ENCODE measurements at regions not wholly inside any gene's neighbourhood (a gene's known extent, or its start where the extent isn't known, plus 50 kb on each side); places are given as distances from the start of the nearest gene placed in this dataset.

DNA sequence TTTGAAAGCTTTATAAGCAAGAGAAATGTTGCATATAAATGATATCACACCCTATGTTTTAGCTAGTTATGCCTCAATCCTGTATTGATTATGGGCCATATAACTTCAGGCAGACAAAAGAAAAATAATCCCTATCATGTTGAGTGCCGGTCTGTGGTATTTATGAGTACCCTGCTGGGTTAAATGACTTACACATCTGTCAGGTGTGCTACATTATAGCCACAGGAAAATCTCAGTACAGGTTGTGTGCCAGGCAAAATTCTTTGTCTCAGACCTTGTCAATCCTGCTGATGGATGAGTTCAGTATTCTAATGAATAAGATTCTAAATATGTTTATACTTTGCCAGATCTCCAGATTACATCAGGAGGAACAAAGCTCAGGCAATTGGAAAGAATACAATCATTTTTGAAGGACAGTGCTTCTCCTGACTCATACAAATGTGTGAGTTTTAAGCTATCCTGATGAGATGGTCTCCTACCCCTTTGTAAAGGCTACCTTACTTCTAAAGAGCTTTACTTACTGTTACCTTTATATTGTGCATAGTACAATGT, 109.8 kb upstream of the FOXG1 start:
- dilution Hi-C loops (cut with HindIII; ENCODE audit: low sequenced_read_pairs, unreplicated experiment) (no loop called here), in situ Hi-C loops (cut with MboI; ENCODE audit: low sequenced_read_pairs) (no loop called here), intact Hi-C loops (cut with micrococcal nuclease) (no loop called here)
- H4K8ac ChIP-seq (ENCODE audit: low read depth in 2 of 2, low read length in 2 of 2) = no peak overlapping the region
- H3K14ac ChIP-seq (replicated peaks; ENCODE audit: low read depth, low read length) = no peak overlapping the region
- H3K27ac ChIP-seq (ENCODE audit: insufficient read depth, low read length) = no peak overlapping the region
- no peak overlapping the region for H2BK120ac ChIP-seq (ENCODE audit: low read depth, low read length)
- no peak overlapping the region for H2AFZ ChIP-seq (replicated peaks; ENCODE audit: low read length, poor library complexity)
- H2BK20ac ChIP-seq (ENCODE audit: low read depth, low read length) = no peak overlapping the region
- H3K27me3 ChIP-seq (ENCODE audit: control insufficient read depth, insufficient read depth, low read length) = no peaks in the 10 kb centered on the region
- H3K4me2 ChIP-seq (ENCODE audit: low read depth, low read length) = no peak overlapping the region
- no peak overlapping the region for H4K91ac ChIP-seq (ENCODE audit: insufficient read depth, low read depth, low read length)
- no peaks in the 10 kb centered on the region for H3K9me1 ChIP-seq (ENCODE audit: insufficient read depth, low read length)
- no peaks in the 10 kb centered on the region for H3K36me3 ChIP-seq (ENCODE audit: control insufficient read depth, insufficient read depth, low read length)
- H3K18ac ChIP-seq (ENCODE audit: low read depth, low read length) = no peak overlapping the region
- peaks cover 3% of the 10 kb centered on the region for H3K9me3 ChIP-seq (ENCODE audit: control insufficient read depth, insufficient read depth, low read length)
- ChIA-PET POLR2A (ENCODE audit: unreplicated experiment) (no interaction called here), CTCF (interaction anchor here (0.5 to 0.7 kb wide), 2 partner anchors 21 to 842 kb away, joined by 3 read pairs; no protein-coding TSS in a partner anchor)
- H4K5ac ChIP-seq (ENCODE audit: low read depth, low read length) = no peak overlapping the region
- no peak overlapping the region for H2AK9ac ChIP-seq (replicated peaks; ENCODE audit: low read depth, low read length, poor library complexity)
- TF ChIP-seq MAFK (IDR thresholded peaks at IDR 0.05; ENCODE audit: low read depth, low read length) (no peak), RFX5 (IDR thresholded peaks at IDR 0.05; ENCODE audit: low read depth, low read length) (no peak), USF2 (IDR thresholded peaks at IDR 0.05; ENCODE audit: low read depth, low read length) (no peak), POLR2A (IDR thresholded peaks at IDR 0.05; ENCODE audit: low read depth, low read length) (no peak), CTCF (conservative IDR thresholded peaks at IDR 0.05; ENCODE audit: low read depth, low read length) (no peak), FOS (IDR thresholded peaks at IDR 0.05; ENCODE audit: low read depth, low read length) (no peak), CHD1 (IDR thresholded peaks at IDR 0.05; ENCODE audit: low read depth, low read length) (no peak), MXI1 (IDR thresholded peaks at IDR 0.05; ENCODE audit: borderline replicate concordance, low read depth, low read length) (no peak), RCOR1 (IDR thresholded peaks at IDR 0.05; ENCODE audit: insufficient replicate concordance, low read length) (no peak), NFE2L2 (IDR thresholded peaks at IDR 0.05; ENCODE audit: low read depth, low read length) (no peak), MAZ (IDR thresholded peaks at IDR 0.05; ENCODE audit: borderline replicate concordance, low read depth, low read length) (no peak), BHLHE40 (IDR thresholded peaks at IDR 0.05; ENCODE audit: low read depth, low read length) (no peak), CEBPB (IDR thresholded peaks at IDR 0.05; ENCODE audit: low read depth, low read length) (no peak)
- TF ChIP-seq, protein P1, sequence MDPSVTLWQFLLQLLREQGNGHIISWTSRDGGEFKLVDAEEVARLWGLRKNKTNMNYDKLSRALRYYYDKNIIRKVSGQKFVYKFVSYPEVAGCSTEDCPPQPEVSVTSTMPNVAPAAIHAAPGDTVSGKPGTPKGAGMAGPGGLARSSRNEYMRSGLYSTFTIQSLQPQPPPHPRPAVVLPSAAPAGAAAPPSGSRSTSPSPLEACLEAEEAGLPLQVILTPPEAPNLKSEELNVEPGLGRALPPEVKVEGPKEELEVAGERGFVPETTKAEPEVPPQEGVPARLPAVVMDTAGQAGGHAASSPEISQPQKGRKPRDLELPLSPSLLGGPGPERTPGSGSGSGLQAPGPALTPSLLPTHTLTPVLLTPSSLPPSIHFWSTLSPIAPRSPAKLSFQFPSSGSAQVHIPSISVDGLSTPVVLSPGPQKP (IDR thresholded peaks at IDR 0.05; ENCODE audit: borderline replicate concordance, low read depth, low read length) = no peak
- BruUV-seq (replicated peaks) = no TSS peak
- H4K20me1 ChIP-seq (ENCODE audit: insufficient read depth, low read length) = no peaks in the 10 kb centered on the region
- no peak overlapping the region for H3K23ac ChIP-seq (ENCODE audit: low read depth, low read length)
- H2AK5ac ChIP-seq (ENCODE audit: low read depth, low read length) = no peak overlapping the region
- H3K4me1 ChIP-seq (ENCODE audit: control insufficient read depth, insufficient read depth, low read length) = no peaks in the 10 kb centered on the region
- H2BK5ac ChIP-seq (ENCODE audit: low read depth, low read length, poor library complexity, severe bottlenecking) = no peak overlapping the region
- no CpG with 5 or more reads among the region's 1 CpG for WGBS, 2 experiments (ENCODE audit: extremely low coverage in 2 of 2, insufficient read length in 1 of 2)
- no peaks in the 10 kb centered on the region for H3K79me1 ChIP-seq (ENCODE audit: low read depth in 1 of 2, low read length in 2 of 2)
- no peak for ATAC-seq (ENCODE audit: low read depth)
- H3K9ac ChIP-seq (ENCODE audit: low read depth, low read length) = no peak overlapping the region
- DNase-seq = no peak
- no peak overlapping the region for H3K4ac ChIP-seq (ENCODE audit: low read depth, low read length)
- H3K4me3 ChIP-seq (ENCODE audit: insufficient read depth, low read depth, low read length) = no peak overlapping the region
- no peak overlapping the region for H2BK15ac ChIP-seq (ENCODE audit: low read depth, low read length)
- no peak overlapping the region for H3K56ac ChIP-seq (ENCODE audit: extremely low read depth, insufficient read depth, low read length)

Data from IMR-90 (cell line).